ENCODE measurements at regions not wholly inside any gene's neighbourhood (a gene's known extent, or its start where the extent isn't known, plus 50 kb on each side); places are given as distances from the start of the nearest gene placed in this dataset.

DNA sequence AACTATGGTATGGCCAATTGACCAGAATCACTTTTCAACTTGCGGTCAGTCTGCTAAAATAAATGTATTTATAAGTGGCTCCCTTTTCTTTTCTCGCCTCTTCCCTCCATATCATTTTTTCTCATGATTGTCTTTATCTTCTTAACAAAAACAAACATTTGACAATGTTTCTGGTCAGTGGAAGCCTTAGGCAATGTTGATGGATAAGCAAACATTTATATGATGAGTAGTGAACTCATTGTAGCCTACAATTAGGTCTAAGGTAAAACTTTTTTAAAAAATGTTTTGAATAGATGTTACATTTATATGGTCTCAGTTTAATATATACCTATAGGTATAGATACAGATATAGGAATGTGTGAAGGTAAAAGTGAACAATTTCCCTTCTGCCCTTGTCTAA is 355.4 kb downstream of the MFSD1 start:
- Histone ChIP-seq H3K4me3 (ENCODE audit: low read depth, low read length) (no peak overlapping the region), H3K4me1 (ENCODE audit: control insufficient read depth, insufficient read depth, low read length) (no peaks in the 10 kb centered on the region), H3K36me3 (ENCODE audit: control insufficient read depth, insufficient read depth, low read length) (no peaks in the 10 kb centered on the region), H3K9me3 (ENCODE audit: control insufficient read depth, insufficient read depth, low read length) (no peaks in the 10 kb centered on the region), H3K27me3 (ENCODE audit: control insufficient read depth, insufficient read depth, low read length) (no peaks in the 10 kb centered on the region), H3K9ac (ENCODE audit: low read depth, low read length) (no peak overlapping the region)

GRCh38 chr3:159158213-159158612 is 356.4 kb downstream of the MFSD1 start:
- Histone ChIP-seq H3K4me1 (ENCODE audit: control insufficient read depth, insufficient read depth, low read length) (no peaks in the 10 kb centered on the region), H3K27me3 (ENCODE audit: control insufficient read depth, insufficient read depth, low read length) (no peaks in the 10 kb centered on the region), H3K36me3 (ENCODE audit: control insufficient read depth, insufficient read depth, low read length) (no peaks in the 10 kb centered on the region), H3K4me3 (ENCODE audit: low read depth, low read length) (no peak overlapping the region), H3K9ac (ENCODE audit: low read depth, low read length) (no peak overlapping the region), H3K9me3 (ENCODE audit: control insufficient read depth, insufficient read depth, low read length) (no peaks in the 10 kb centered on the region)

GRCh38 chr3:159158801-159159200 is 356.9 kb downstream of the MFSD1 start:
- Histone ChIP-seq H3K36me3 (ENCODE audit: control insufficient read depth, insufficient read depth, low read length) (no peaks in the 10 kb centered on the region), H3K4me3 (ENCODE audit: low read depth, low read length) (no peak overlapping the region), H3K4me1 (ENCODE audit: control insufficient read depth, insufficient read depth, low read length) (no peaks in the 10 kb centered on the region), H3K27me3 (ENCODE audit: control insufficient read depth, insufficient read depth, low read length) (no peaks in the 10 kb centered on the region), H3K9ac (ENCODE audit: low read depth, low read length) (no peak overlapping the region), H3K9me3 (ENCODE audit: control insufficient read depth, insufficient read depth, low read length) (no peaks in the 10 kb centered on the region)

DNA sequence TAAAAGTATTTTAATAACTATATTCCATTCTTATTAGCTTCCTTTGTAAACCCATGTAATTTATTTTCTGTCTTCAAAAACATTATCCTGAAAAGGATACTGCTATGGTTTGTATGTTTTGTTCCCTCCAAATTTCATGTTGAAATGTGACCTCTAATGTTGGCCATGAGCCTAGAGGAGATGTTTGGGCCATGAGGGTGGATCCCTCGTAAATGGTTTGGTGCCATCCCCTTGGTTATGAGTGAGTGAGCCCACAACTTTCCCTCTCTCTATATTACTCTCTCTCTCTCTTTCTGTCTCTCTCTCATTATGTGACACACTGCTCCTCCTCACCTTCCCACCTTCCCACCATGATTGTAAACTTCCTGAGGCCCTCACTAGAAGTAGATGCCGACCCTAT is 357.7 kb downstream of the MFSD1 start:
- no peaks in the 10 kb centered on the region for H3K4me1 ChIP-seq (ENCODE audit: control insufficient read depth, insufficient read depth, low read length)
- no peak overlapping the region for H3K4me3 ChIP-seq (ENCODE audit: low read depth, low read length)
- no peaks in the 10 kb centered on the region for H3K27me3 ChIP-seq (ENCODE audit: control insufficient read depth, insufficient read depth, low read length)
- H3K36me3 ChIP-seq (ENCODE audit: control insufficient read depth, insufficient read depth, low read length): no peaks in the 10 kb centered on the region
- no peak overlapping the region for H3K9ac ChIP-seq (ENCODE audit: low read depth, low read length)
- no peaks in the 10 kb centered on the region for H3K9me3 ChIP-seq (ENCODE audit: control insufficient read depth, insufficient read depth, low read length)

- Histone ChIP-seq H3K4me3 (ENCODE audit: low read depth, low read length) (no peak overlapping the region), H3K4me1 (ENCODE audit: control insufficient read depth, insufficient read depth, low read length) (no peaks in the 10 kb centered on the region), H3K9ac (ENCODE audit: low read depth, low read length) (no peak overlapping the region), H3K9me3 (ENCODE audit: control insufficient read depth, insufficient read depth, low read length) (no peaks in the 10 kb centered on the region), H3K36me3 (ENCODE audit: control insufficient read depth, insufficient read depth, low read length) (no peaks in the 10 kb centered on the region), H3K27me3 (ENCODE audit: control insufficient read depth, insufficient read depth, low read length) (no peaks in the 10 kb centered on the region)
These were observed 361.8 kb downstream of the MFSD1 start for GRCh38 chr3:159163656-159164055.

DNA sequence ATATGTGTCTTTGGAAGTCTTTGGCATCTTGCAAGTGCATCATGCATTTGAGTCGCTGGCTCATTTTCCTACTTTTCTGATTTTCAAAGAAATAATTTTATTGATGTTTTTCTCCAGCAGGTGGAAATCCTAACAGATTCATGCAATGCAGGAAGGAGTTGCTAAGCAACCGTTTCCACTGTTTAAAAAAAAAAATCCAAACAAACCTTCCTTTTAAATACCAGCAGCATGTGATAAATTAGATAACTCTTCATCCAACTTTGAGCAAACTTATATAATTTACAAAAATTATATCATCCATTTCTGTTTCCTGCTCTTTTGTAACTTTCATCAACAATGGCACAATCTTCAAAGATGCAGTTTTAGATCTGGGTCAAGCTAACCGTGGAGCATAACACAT is 364.1 kb downstream of the MFSD1 start:
- Histone ChIP-seq H3K27me3 (ENCODE audit: control insufficient read depth, insufficient read depth, low read length) (no peaks in the 10 kb centered on the region), H3K9me3 (ENCODE audit: control insufficient read depth, insufficient read depth, low read length) (no peaks in the 10 kb centered on the region), H3K4me3 (ENCODE audit: low read depth, low read length) (no peak overlapping the region), H3K4me1 (ENCODE audit: control insufficient read depth, insufficient read depth, low read length) (no peaks in the 10 kb centered on the region), H3K36me3 (ENCODE audit: control insufficient read depth, insufficient read depth, low read length) (no peaks in the 10 kb centered on the region), H3K9ac (ENCODE audit: low read depth, low read length) (no peak overlapping the region)

- H3K4me1 ChIP-seq (ENCODE audit: control insufficient read depth, insufficient read depth, low read length): no peaks in the 10 kb centered on the region
- no peaks in the 10 kb centered on the region for H3K9me3 ChIP-seq (ENCODE audit: control insufficient read depth, insufficient read depth, low read length)
- no peaks in the 10 kb centered on the region for H3K27me3 ChIP-seq (ENCODE audit: control insufficient read depth, insufficient read depth, low read length)
- no peak overlapping the region for H3K4me3 ChIP-seq (ENCODE audit: low read depth, low read length)
- H3K36me3 ChIP-seq (ENCODE audit: control insufficient read depth, insufficient read depth, low read length): no peaks in the 10 kb centered on the region
- H3K9ac ChIP-seq (ENCODE audit: low read depth, low read length): no peak overlapping the region
These were observed 365.2 kb downstream of the MFSD1 start for GRCh38 chr3:159166899-159167586.

GRCh38 chr3:159168788-159169187 is 366.9 kb downstream of the MFSD1 start:
- no peaks in the 10 kb centered on the region for H3K9me3 ChIP-seq (ENCODE audit: control insufficient read depth, insufficient read depth, low read length)
- no peaks in the 10 kb centered on the region for H3K36me3 ChIP-seq (ENCODE audit: control insufficient read depth, insufficient read depth, low read length)
- H3K9ac ChIP-seq (ENCODE audit: low read depth, low read length): no peak overlapping the region
- no peaks in the 10 kb centered on the region for H3K27me3 ChIP-seq (ENCODE audit: control insufficient read depth, insufficient read depth, low read length)
- no peak overlapping the region for H3K4me3 ChIP-seq (ENCODE audit: low read depth, low read length)
- no peaks in the 10 kb centered on the region for H3K4me1 ChIP-seq (ENCODE audit: control insufficient read depth, insufficient read depth, low read length)

DNA sequence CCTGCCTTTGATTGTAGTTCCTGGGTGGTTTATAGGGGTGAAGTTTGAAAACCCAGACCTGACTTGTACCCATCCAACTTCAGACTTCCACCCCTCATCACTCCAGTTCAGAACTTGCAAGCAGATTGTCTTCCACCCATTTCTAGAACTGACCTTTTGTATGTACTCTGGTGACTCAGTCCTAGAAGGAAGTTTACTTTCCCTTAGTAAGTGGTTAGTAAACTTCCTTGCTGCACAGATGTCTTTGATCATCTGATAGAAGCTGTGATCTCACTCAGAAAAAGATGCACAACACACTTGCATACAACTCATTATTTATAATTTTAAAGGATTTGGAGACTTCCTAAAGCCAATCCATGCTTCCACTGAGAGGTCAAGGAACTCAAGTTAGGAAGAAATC is 368.0 kb downstream of the MFSD1 start:
- H3K4me1 ChIP-seq (ENCODE audit: control insufficient read depth, insufficient read depth, low read length): no peaks in the 10 kb centered on the region
- no peaks in the 10 kb centered on the region for H3K36me3 ChIP-seq (ENCODE audit: control insufficient read depth, insufficient read depth, low read length)
- H3K9ac ChIP-seq (ENCODE audit: low read depth, low read length): no peak overlapping the region
- H3K4me3 ChIP-seq (ENCODE audit: low read depth, low read length): no peak overlapping the region
- H3K27me3 ChIP-seq (ENCODE audit: control insufficient read depth, insufficient read depth, low read length): no peaks in the 10 kb centered on the region
- no peaks in the 10 kb centered on the region for H3K9me3 ChIP-seq (ENCODE audit: control insufficient read depth, insufficient read depth, low read length)

- H3K4me1 ChIP-seq (ENCODE audit: control insufficient read depth, insufficient read depth, low read length): no peaks in the 10 kb centered on the region
- no peaks in the 10 kb centered on the region for H3K36me3 ChIP-seq (ENCODE audit: control insufficient read depth, insufficient read depth, low read length)
- no peak overlapping the region for H3K4me3 ChIP-seq (ENCODE audit: low read depth, low read length)
- no peaks in the 10 kb centered on the region for H3K27me3 ChIP-seq (ENCODE audit: control insufficient read depth, insufficient read depth, low read length)
- H3K9ac ChIP-seq (ENCODE audit: low read depth, low read length): no peak overlapping the region
- no peaks in the 10 kb centered on the region for H3K9me3 ChIP-seq (ENCODE audit: control insufficient read depth, insufficient read depth, low read length)
These were observed 368.7 kb downstream of the MFSD1 start for GRCh38 chr3:159170436-159171003.

GRCh38 chr3:159171333-159171732 is 369.5 kb downstream of the MFSD1 start:
- Histone ChIP-seq H3K9me3 (ENCODE audit: control insufficient read depth, insufficient read depth, low read length) (no peaks in the 10 kb centered on the region), H3K9ac (ENCODE audit: low read depth, low read length) (no peak overlapping the region), H3K27me3 (ENCODE audit: control insufficient read depth, insufficient read depth, low read length) (no peaks in the 10 kb centered on the region), H3K4me1 (ENCODE audit: control insufficient read depth, insufficient read depth, low read length) (no peaks in the 10 kb centered on the region), H3K4me3 (ENCODE audit: low read depth, low read length) (no peak overlapping the region), H3K36me3 (ENCODE audit: control insufficient read depth, insufficient read depth, low read length) (no peaks in the 10 kb centered on the region)

- Histone ChIP-seq H3K4me1 (ENCODE audit: control insufficient read depth, insufficient read depth, low read length) (no peaks in the 10 kb centered on the region), H3K27me3 (ENCODE audit: control insufficient read depth, insufficient read depth, low read length) (no peaks in the 10 kb centered on the region), H3K4me3 (ENCODE audit: low read depth, low read length) (no peak overlapping the region), H3K9me3 (ENCODE audit: control insufficient read depth, insufficient read depth, low read length) (no peaks in the 10 kb centered on the region), H3K9ac (ENCODE audit: low read depth, low read length) (no peak overlapping the region), H3K36me3 (ENCODE audit: control insufficient read depth, insufficient read depth, low read length) (no peaks in the 10 kb centered on the region)
These were observed 370.6 kb downstream of the MFSD1 start for GRCh38 chr3:159172473-159172872.
